Activated CD4-positive, CD25-positive, alpha-beta regulatory T cell treated with anti-CD3 and anti-CD28 coated beads, Interleukin-2, amount 50 U/mL, for 16 hours (primary cell): ENCODE measurements at regions not wholly inside any gene's neighbourhood (a gene's known extent, or its start where the extent isn't known, plus 50 kb on each side); places are given as distances from the start of the nearest gene placed in this dataset.
"Not testable (repeated sequence)": the region's sequence is repeated elsewhere in the genome, so short reads cannot be mapped to it uniquely, and the experiment has no call there.

Source experiments
- DNase-seq: peaks from one replicate; pipeline ENCODE4 v3.0.0-alpha.2; 2020; ENCODE audit warnings: low read depth, low spot score

DNA sequence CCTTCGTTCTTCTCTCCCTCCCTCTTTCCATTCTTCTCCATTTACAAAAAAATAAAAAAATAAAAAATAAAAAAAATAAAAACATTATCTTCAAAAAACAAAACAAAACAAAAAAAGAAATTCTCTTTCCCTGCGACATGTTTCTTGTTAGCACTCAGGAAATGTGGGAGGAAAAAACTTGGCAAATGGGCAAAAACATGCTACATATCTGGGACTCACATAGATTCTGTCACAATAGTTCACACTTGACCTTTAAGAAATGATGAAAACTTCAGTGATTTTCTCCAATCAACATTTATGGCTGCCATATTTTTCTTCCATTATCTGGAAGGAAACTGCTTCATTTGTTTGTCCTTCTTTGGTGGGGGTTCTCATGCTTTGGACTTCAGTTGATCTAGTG, 109.3 kb downstream of the PRKAB2 start:
- DNase-seq: no peak

GRCh38 chr1:147061880-147062279, 110.4 kb downstream of the PRKAB2 start:
- DNase-seq: not testable (repeated sequence)

GRCh38 chr1:147053269-147053668, 115.1 kb downstream of the NBPF12 start:
- no peak for DNase-seq

- no peak for DNase-seq
Observed at GRCh38 chr1:147052677-147053076, 114.6 kb downstream of the NBPF12 start.

DNA sequence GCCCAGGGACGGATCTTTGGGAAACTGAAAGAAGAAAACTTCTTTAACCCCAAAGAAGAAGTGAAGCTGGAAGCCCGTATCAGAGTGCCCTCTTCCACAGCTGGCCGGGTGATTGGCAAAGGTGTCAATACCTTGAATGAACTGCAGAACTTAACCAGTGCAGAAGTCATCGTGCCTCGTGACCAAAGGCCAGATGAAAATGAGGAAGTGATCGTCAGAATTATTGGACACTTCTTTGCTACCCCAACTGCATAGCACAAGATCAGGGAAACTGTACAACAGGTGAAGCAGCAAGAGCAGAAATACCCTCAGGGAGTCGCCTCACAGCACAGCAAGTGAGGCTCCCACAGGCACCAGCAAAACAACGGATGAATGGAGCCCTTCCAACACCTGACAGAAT, 114.0 kb downstream of the NBPF12 start:
- DNase-seq: no peak

GRCh38 chr1:147051136-147051535, 113.0 kb downstream of the NBPF12 start:
- DNase-seq: no peak

- DNase-seq: no peak
Observed at GRCh38 chr1:147050654-147051053, 112.5 kb downstream of the NBPF12 start.

DNA sequence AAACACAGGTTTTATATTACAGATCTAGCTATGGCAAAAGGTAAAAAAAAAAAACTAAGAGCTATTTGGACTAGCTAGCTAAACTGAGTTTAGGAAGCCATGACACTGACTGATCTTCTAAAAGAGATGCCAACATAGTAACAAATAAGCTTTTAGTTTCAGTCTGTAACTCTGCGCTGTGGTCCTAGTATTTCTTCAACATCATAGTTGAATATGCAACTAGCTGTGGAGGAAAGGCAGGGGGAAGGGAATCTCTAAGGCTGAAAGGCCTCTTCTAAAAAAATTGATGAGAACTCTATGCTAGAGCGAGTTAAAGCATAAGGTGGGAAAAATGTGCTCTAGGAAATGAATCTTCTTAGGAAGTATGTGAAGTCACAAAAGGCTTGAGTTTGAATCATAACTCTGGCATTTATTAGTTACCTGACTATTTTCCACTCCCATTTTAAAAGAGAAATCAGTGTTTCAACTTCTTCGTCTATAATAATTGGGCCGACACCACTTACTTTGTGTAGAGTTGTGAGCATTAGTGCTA, 108.8 kb downstream of the NBPF12 start:
- DNase-seq: not testable (repeated sequence)

GRCh38 chr1:147046189-147046862, 108.2 kb downstream of the NBPF12 start:
- DNase-seq: no peak
